GM12878 (cell line): ENCODE measurements at regions not wholly inside any gene's neighbourhood (a gene's known extent, or its start where the extent isn't known, plus 50 kb on each side); places are given as distances from the start of the nearest gene placed in this dataset.

ENCODE experiments used
- ATAC-seq: fragments of 200-7000 bp; cut with Tn5 transposase; 3 replicates; pipeline ENCODE4 v1.9.1; 2020; ENCODE audit warnings: mild to moderate bottlenecking, moderate library complexity
- BruUV-seq: library from RNA; stranded (reverse); fragments of 400-500 nt; replicated peaks from 2 replicates; lab custom pipeline; 2021; lab: Mats Ljungman, UMichigan
- CTCF ChIA-PET: fragments of 300-600 bp; sonication (Branson Sonifier 250); formaldehyde crosslinking; extraction: SDS; loops from one replicate; lab custom pipeline; 2021; ENCODE audit warnings: inconsistent platforms; lab: Yijun Ruan, JAX
- POLR2A ChIA-PET: fragments of 350-600 bp; formaldehyde crosslinking; extraction: SDS; loops from one replicate; lab custom pipeline; 2021; ENCODE audit warnings: inconsistent platforms; lab: Charles Lee
- RAD21 ChIA-PET: fragments of 300-600 bp; sonication (Branson Sonifier 250); formaldehyde crosslinking; loops from one replicate; lab custom pipeline; 2023; ENCODE audit warnings: antibody characterized with exemption; ENCODE audit not compliant: unreplicated experiment; lab: Charles Lee
- SMC1A ChIA-PET: fragments of 300-600 bp; sonication (Branson Sonifier 250); formaldehyde crosslinking; loops from one replicate; lab custom pipeline; 2023; ENCODE audit not compliant: unreplicated experiment, uncharacterized antibody; lab: Charles Lee
- DNase-seq: peaks from one replicate; pipeline ENCODE4 v3.0.0-alpha.2; 2011; ENCODE audit warnings: low read depth, low spot score
- FAIRE-seq: peaks from 3 replicates; lab custom pipeline; 2011; peaks lifted over from hg19 to GRCh38; lab: Jason Lieb, UNC
- H2AFZ ChIP-seq: 2 replicates; pipeline ENCODE4 v1.6.0; 2011; ENCODE audit warnings: low read depth, low read length, control low read depth; ENCODE audit not compliant: control insufficient read depth
- H3K27ac ChIP-seq: 2 replicates; pipeline ENCODE4 v1.5.1; 2011; ENCODE audit warnings: control low read depth; ENCODE audit not compliant: control insufficient read depth, insufficient read depth
- H3K27me3 ChIP-seq, 2 experiments: replicated peaks in 1 of 2; 2 replicates each; pipeline versions ENCODE4 v1.6.0 to v1.6.1; 2011; ENCODE audit warnings: low read length in 1 of 2; ENCODE audit not compliant: control insufficient read depth in 2 of 2, insufficient read depth in 2 of 2
- H3K36me3 ChIP-seq, 2 experiments: 2 replicates each; pipeline ENCODE4 v1.5.1; 2011; ENCODE audit warnings: low read length in 1 of 2; ENCODE audit not compliant: control insufficient read depth in 2 of 2, insufficient read depth in 2 of 2
- H3K4me1 ChIP-seq: 2 replicates; pipeline ENCODE4 v1.6.1; 2011; ENCODE audit warnings: mild to moderate bottlenecking, low read length, moderate library complexity, mixed read lengths; ENCODE audit not compliant: control insufficient read depth, insufficient read depth
- H3K4me2 ChIP-seq: 2 replicates; pipeline ENCODE4 v1.6.0; 2011; ENCODE audit warnings: control low read depth; ENCODE audit not compliant: control insufficient read depth, insufficient read depth
- H3K4me3 ChIP-seq: fragments of 200-600 bp; sonication (generic); 2 replicates; pipeline ENCODE4 v1.5.1; 2016
- H3K79me2 ChIP-seq: 2 replicates; pipeline ENCODE4 v1.6.0; 2011; ENCODE audit warnings: low read length; ENCODE audit not compliant: control insufficient read depth, insufficient read depth
- H3K9ac ChIP-seq: 2 replicates; pipeline ENCODE4 v1.8.0; 2011; ENCODE audit warnings: low read length, control low read depth, mixed read lengths; ENCODE audit not compliant: control insufficient read depth, insufficient read depth
- H3K9me3 ChIP-seq: replicated peaks from 3 replicates; pipeline ENCODE4 v1.5.1; 2011; ENCODE audit warnings: mild to moderate bottlenecking, low read length; ENCODE audit not compliant: control insufficient read depth, insufficient read depth
- H4K20me1 ChIP-seq: 2 replicates; pipeline ENCODE4 v1.6.0; 2011; ENCODE audit not compliant: control insufficient read depth, insufficient read depth
- CHD1 ChIP-seq: IDR thresholded peaks from 2 replicates; pipeline ENCODE4 v1.6.1; 2012; ENCODE audit warnings: low read depth, low read length, improper control_type of control experiment
- IKZF1 ChIP-seq: fragments of 450-650 bp; conservative IDR thresholded peaks from 2 replicates; pipeline ENCODE4 v1.6.1; 2017; ENCODE audit warnings: antibody characterized with exemption, mild to moderate bottlenecking
- IKZF2 ChIP-seq, 2 experiments: fragments of 450-650 bp; IDR thresholded peaks; 2 replicates each; pipeline ENCODE4 v1.6.1; 2017; ENCODE audit warnings: mild to moderate bottlenecking in 2 of 2, moderate library complexity in 2 of 2
- PAX8 ChIP-seq: fragments of 450-650 bp; IDR thresholded peaks from 2 replicates; pipeline ENCODE4 v1.6.1; 2017; ENCODE audit warnings: mild to moderate bottlenecking, moderate library complexity
- PML ChIP-seq: IDR thresholded peaks from 2 replicates; pipeline ENCODE4 v1.6.1; 2012; ENCODE audit warnings: low read length, inconsistent platforms
- SIN3A ChIP-seq: IDR thresholded peaks from 2 replicates; pipeline ENCODE4 v1.6.1; 2012; ENCODE audit warnings: low read depth, low read length, improper control_type of control experiment
- SMAD1 ChIP-seq: fragments of 450-650 bp; IDR thresholded peaks from 2 replicates; pipeline ENCODE4 v1.6.1; 2018; ENCODE audit warnings: mild to moderate bottlenecking, low read depth; ENCODE audit not compliant: partially characterized antibody
- SMC3 ChIP-seq: IDR thresholded peaks from 2 replicates; pipeline ENCODE4 v1.6.1; 2011; ENCODE audit warnings: low read length, improper control_type of control experiment, borderline replicate concordance
- ZNF622 ChIP-seq: fragments of 450-650 bp; IDR thresholded peaks from 2 replicates; pipeline ENCODE4 v1.6.1; 2017; ENCODE audit warnings: mild to moderate bottlenecking, inconsistent platforms
- WGBS: methylation state at CpG from one replicate; pipeline ENCODE4 v1.1.6; 2016; ENCODE audit warnings: low lambda C conversion rate; ENCODE audit not compliant: insufficient replicate concordance, insufficient coverage; ENCODE audit errors: missing lambda C conversion rate; 5-methylcytosine and 5-hydroxymethylcytosine counted together
- in situ Hi-C: fragments of 300-500 bp; cut with MboI; formaldehyde crosslinking; loops from 9 replicates; pipeline ENCODE4 v1.14.3; 2018; ENCODE audit warnings: mixed read lengths
- intact Hi-C: fragments of 100-400 bp; cut with micrococcal nuclease; formaldehyde crosslinking; loops from one replicate; pipeline ENCODE4 v1.14.2; 2022; ENCODE audit not compliant: unreplicated experiment
- TF ChIP-seq, protein P1 (sequence below): IDR thresholded peaks from 2 replicates; pipeline ENCODE4 v1.6.1; 2012; ENCODE audit warnings: improper control_type of control experiment, low read depth, low read length; ENCODE audit not compliant: insufficient replicate concordance
- TF ChIP-seq, protein P2 (sequence below): IDR thresholded peaks from 2 replicates; pipeline ENCODE4 v1.6.1; 2012; ENCODE audit warnings: low read depth, low read length, improper control_type of control experiment
- TF ChIP-seq, protein P3 (sequence below): fragments of 450-650 bp; IDR thresholded peaks from 2 replicates; pipeline ENCODE4 v1.6.1; 2017; ENCODE audit warnings: mild to moderate bottlenecking, moderate library complexity

DNA sequence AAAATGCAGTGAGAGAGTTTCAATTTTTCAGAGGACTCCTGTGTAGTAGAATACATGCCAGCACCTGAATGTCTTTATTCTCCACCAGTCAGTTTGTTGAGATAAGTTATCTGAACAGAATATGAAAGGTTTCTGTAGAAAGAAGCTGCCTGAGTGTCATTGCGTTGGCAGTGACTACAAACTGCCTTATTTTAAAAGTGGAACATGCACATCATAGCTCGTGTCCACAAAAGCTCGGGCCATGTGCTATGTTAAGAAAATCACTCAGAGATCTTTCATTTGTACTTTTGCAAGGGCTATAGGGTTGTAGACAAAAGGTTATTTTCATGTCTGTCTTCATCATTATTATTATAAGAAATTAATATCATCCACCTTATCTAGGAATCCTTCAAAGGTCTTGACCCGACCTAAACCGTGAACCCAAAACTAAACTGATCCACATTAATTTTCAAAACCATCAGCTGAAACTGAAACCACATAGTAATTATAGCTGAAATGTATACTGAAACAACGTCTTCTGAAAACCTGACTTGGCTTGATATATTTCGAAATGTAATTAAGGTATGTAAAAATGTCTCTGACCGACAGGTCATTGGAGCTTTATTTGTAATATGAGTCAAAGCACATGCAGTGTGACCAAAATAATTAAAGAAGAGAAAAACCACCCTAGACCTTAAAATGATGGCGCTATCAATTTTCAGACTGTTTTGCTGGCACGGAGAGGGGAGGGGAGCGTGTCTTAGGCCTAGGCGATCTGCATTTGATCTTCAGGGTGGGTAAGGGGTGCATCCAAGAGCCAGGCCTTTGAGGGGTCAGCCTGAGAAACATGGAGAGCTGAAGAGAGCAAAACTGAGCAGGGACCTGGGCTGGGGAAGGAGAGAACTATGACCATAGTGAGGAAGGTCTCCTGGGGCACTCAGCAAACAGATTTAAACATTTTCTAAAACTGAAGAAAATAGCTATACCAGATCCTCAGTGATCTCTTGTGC is 232.1 kb downstream of the SOX11 start:
- in situ Hi-C loops (no loop called here), intact Hi-C loops (no loop called here)
- WGBS = 39% methylated on average over 11 of the region's 12 CpGs
- Histone ChIP-seq H3K27ac (no peak overlapping the region), H3K79me2 (no peaks in the 10 kb centered on the region), H4K20me1 (no peaks in the 10 kb centered on the region), H3K9ac (no peak overlapping the region), H3K9me3 (no peaks in the 10 kb centered on the region), H3K36me3 (no peaks in the 10 kb centered on the region), H3K4me2 (no peak overlapping the region), H3K4me1 (no peaks in the 10 kb centered on the region), H3K4me3 (no peak overlapping the region), H3K27me3 (no peaks in the 10 kb centered on the region), H2AFZ (no peak overlapping the region)
- ChIA-PET CTCF (no interaction called here), RAD21 (no interaction called here), SMC1A (no interaction called here), POLR2A (no interaction called here)
- FAIRE-seq (no peak), DNase-seq (no peak), ATAC-seq (no peak)
- BruUV-seq = no TSS peak
- TF ChIP-seq, protein P1, sequence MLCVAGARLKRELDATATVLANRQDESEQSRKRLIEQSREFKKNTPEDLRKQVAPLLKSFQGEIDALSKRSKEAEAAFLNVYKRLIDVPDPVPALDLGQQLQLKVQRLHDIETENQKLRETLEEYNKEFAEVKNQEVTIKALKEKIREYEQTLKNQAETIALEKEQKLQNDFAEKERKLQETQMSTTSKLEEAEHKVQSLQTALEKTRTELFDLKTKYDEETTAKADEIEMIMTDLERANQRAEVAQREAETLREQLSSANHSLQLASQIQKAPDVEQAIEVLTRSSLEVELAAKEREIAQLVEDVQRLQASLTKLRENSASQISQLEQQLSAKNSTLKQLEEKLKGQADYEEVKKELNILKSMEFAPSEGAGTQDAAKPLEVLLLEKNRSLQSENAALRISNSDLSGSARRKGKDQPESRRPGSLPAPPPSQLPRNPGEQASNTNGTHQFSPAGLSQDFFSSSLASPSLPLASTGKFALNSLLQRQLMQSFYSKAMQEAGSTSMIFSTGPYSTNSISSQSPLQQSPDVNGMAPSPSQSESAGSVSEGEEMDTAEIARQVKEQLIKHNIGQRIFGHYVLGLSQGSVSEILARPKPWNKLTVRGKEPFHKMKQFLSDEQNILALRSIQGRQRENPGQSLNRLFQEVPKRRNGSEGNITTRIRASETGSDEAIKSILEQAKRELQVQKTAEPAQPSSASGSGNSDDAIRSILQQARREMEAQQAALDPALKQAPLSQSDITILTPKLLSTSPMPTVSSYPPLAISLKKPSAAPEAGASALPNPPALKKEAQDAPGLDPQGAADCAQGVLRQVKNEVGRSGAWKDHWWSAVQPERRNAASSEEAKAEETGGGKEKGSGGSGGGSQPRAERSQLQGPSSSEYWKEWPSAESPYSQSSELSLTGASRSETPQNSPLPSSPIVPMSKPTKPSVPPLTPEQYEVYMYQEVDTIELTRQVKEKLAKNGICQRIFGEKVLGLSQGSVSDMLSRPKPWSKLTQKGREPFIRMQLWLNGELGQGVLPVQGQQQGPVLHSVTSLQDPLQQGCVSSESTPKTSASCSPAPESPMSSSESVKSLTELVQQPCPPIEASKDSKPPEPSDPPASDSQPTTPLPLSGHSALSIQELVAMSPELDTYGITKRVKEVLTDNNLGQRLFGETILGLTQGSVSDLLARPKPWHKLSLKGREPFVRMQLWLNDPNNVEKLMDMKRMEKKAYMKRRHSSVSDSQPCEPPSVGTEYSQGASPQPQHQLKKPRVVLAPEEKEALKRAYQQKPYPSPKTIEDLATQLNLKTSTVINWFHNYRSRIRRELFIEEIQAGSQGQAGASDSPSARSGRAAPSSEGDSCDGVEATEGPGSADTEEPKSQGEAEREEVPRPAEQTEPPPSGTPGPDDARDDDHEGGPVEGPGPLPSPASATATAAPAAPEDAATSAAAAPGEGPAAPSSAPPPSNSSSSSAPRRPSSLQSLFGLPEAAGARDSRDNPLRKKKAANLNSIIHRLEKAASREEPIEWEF = no peak
- TF ChIP-seq CHD1 (no peak), PML (no peak), PAX8 (no peak), IKZF2 (IDR thresholded peaks at IDR 0.05) (no peak), ZNF622 (no peak), SMAD1 (no peak), SMC3 (no peak), SIN3A (no peak), IKZF1 (no peak)
- TF ChIP-seq, protein P2, sequence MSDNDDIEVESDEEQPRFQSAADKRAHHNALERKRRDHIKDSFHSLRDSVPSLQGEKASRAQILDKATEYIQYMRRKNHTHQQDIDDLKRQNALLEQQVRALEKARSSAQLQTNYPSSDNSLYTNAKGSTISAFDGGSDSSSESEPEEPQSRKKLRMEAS = no peak
- TF ChIP-seq, protein P3, sequence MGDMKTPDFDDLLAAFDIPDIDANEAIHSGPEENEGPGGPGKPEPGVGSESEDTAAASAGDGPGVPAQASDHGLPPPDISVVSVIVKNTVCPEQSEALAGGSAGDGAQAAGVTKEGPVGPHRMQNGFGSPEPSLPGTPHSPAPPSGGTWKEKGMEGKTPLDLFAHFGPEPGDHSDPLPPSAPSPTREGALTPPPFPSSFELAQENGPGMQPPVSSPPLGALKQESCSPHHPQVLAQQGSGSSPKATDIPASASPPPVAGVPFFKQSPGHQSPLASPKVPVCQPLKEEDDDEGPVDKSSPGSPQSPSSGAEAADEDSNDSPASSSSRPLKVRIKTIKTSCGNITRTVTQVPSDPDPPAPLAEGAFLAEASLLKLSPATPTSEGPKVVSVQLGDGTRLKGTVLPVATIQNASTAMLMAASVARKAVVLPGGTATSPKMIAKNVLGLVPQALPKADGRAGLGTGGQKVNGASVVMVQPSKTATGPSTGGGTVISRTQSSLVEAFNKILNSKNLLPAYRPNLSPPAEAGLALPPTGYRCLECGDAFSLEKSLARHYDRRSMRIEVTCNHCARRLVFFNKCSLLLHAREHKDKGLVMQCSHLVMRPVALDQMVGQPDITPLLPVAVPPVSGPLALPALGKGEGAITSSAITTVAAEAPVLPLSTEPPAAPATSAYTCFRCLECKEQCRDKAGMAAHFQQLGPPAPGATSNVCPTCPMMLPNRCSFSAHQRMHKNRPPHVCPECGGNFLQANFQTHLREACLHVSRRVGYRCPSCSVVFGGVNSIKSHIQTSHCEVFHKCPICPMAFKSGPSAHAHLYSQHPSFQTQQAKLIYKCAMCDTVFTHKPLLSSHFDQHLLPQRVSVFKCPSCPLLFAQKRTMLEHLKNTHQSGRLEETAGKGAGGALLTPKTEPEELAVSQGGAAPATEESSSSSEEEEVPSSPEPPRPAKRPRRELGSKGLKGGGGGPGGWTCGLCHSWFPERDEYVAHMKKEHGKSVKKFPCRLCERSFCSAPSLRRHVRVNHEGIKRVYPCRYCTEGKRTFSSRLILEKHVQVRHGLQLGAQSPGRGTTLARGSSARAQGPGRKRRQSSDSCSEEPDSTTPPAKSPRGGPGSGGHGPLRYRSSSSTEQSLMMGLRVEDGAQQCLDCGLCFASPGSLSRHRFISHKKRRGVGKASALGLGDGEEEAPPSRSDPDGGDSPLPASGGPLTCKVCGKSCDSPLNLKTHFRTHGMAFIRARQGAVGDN = no peak
